B cell (primary cell): ENCODE measurements at regions not wholly inside any gene's neighbourhood (a gene's known extent, or its start where the extent isn't known, plus 50 kb on each side); places are given as distances from the start of the nearest gene placed in this dataset.

Experiments used
- ATAC-seq: fragments of 200-7000 bp; cut with Tn5 transposase; one replicate; pipeline ENCODE4 v1.10.0; 2021; ENCODE audit warnings: low read depth, mild to moderate bottlenecking, moderate number of reproducible peaks, moderate library complexity
- CTCF ChIA-PET: fragments of 350-600 bp; sonication (Branson Sonifier 250); formaldehyde crosslinking; loops from one replicate; lab custom pipeline; 2021; ENCODE audit warnings: antibody characterized with exemption, inconsistent platforms; lab: Charles Lee
- POLR2A ChIA-PET: fragments of 350-600 bp; sonication (Branson Sonifier 250); formaldehyde crosslinking; loops from one replicate; lab custom pipeline; 2021; ENCODE audit warnings: antibody characterized with exemption; lab: Charles Lee
- DNase-seq: peaks from one replicate; pipeline ENCODE4 v3.0.0; 2013
- H2AFZ ChIP-seq: 2 replicates; pipeline ENCODE4 v1.6.1; 2012; ENCODE audit warnings: mild to moderate bottlenecking, low read depth, low read length; ENCODE audit not compliant: insufficient read depth, poor library complexity, severe bottlenecking
- H3K27ac ChIP-seq, 2 donors: 1 replicate in 1 of 2; 2 replicates in 1 of 2; pipeline ENCODE4 v1.5.1; 2012 to 2013; ENCODE audit warnings: low read length in 2 of 2, mild to moderate bottlenecking in 2 of 2, moderate library complexity in 1 of 2
- H3K27me3 ChIP-seq, 4 experiments: fragments of 200-600 bp in 1 of 4; sonication (generic) in 1 of 4; replicated peaks in 1 of 4; 1 replicate in 2 of 4; 2 replicates in 2 of 4; pipeline versions ENCODE4 v1.6.1 to v1.7.0; 2013 to 2016; ENCODE audit warnings: low read length in 3 of 4, mild to moderate bottlenecking in 2 of 4, mixed read lengths in 1 of 4, moderate library complexity in 1 of 4; ENCODE audit not compliant: insufficient read depth in 4 of 4, control insufficient read depth in 3 of 4; ENCODE audit errors: control extremely low read depth in 1 of 4
- H3K36me3 ChIP-seq, 2 experiments: replicated peaks in 1 of 2; 1 replicate in 1 of 2; 2 replicates in 1 of 2; pipeline versions ENCODE4 v1.6.1 to v1.7.1; 2013; ENCODE audit warnings: low read length in 1 of 2; ENCODE audit not compliant: insufficient read depth in 2 of 2, control insufficient read depth in 1 of 2; ENCODE audit errors: control extremely low read depth in 1 of 2, extremely low read depth in 1 of 2
- H3K4me1 ChIP-seq, 2 donors: fragments of 200-600 bp in 1 of 2; sonication (generic) in 1 of 2; 1 replicate in 1 of 2; 2 replicates in 1 of 2; pipeline versions ENCODE4 v1.5.1 to v1.6.1; 2013 to 2017; ENCODE audit warnings: low read length in 2 of 2; ENCODE audit not compliant: control insufficient read depth in 2 of 2, insufficient read depth in 2 of 2
- H3K4me2 ChIP-seq: replicated peaks from 2 replicates; pipeline ENCODE3; 2012; ENCODE audit warnings: mild to moderate bottlenecking, low read depth, low read length; ENCODE audit not compliant: poor library complexity, severe bottlenecking
- H3K4me3 ChIP-seq, 5 experiments: fragments of 200-600 bp in 1 of 5; sonication (generic) in 1 of 5; 1 replicate in 3 of 5; 2 replicates in 2 of 5; pipeline versions ENCODE4 v1.5.1 to v1.7.0; 2011 to 2016; ENCODE audit warnings: low read length in 4 of 5, mild to moderate bottlenecking in 4 of 5, low read depth in 2 of 5, control low read depth in 1 of 5, moderate library complexity in 1 of 5; ENCODE audit not compliant: insufficient read depth in 1 of 5; ENCODE audit errors: control extremely low read depth in 1 of 5, extremely low read depth in 1 of 5
- H3K79me2 ChIP-seq: fragments of 200-600 bp; sonication (generic); one replicate; pipeline ENCODE4 v1.6.0; 2016; ENCODE audit warnings: low read length; ENCODE audit not compliant: control insufficient read depth, insufficient read depth
- H3K9ac ChIP-seq: fragments of 200-600 bp; sonication (generic); 2 replicates; pipeline ENCODE4 v1.6.1; 2017; ENCODE audit warnings: mild to moderate bottlenecking, low read length, moderate library complexity
- H3K9me3 ChIP-seq, 3 donors: one replicate each; pipeline versions ENCODE4 v1.6.1 to v1.7.1; 2013; ENCODE audit warnings: low read length in 2 of 3; ENCODE audit not compliant: control insufficient read depth in 2 of 3, insufficient read depth in 1 of 3; ENCODE audit errors: control extremely low read depth in 1 of 3
- H4K20me1 ChIP-seq: 2 replicates; pipeline ENCODE4 v1.6.0; 2012; ENCODE audit warnings: mild to moderate bottlenecking, low read length; ENCODE audit not compliant: insufficient read depth, control insufficient read depth, poor library complexity, severe bottlenecking
- H3K27ac Mint-ChIP-seq: one replicate; pipeline ENCODE4 v1.8.0; 2021; ENCODE audit warnings: mixed read lengths
- H3K27me3 Mint-ChIP-seq: one replicate; pipeline ENCODE4 v1.8.0; 2021; ENCODE audit warnings: mixed read lengths
- H3K4me1 Mint-ChIP-seq: one replicate; pipeline ENCODE4 v1.8.0; 2021; ENCODE audit warnings: mixed read lengths
- H3K4me3 Mint-ChIP-seq: one replicate; pipeline ENCODE4 v1.8.0; 2021; ENCODE audit warnings: mixed read lengths
- H3K9me3 Mint-ChIP-seq: one replicate; pipeline ENCODE4 v1.8.0; 2022; ENCODE audit warnings: mixed read lengths; ENCODE audit not compliant: insufficient read depth
- EZH2 ChIP-seq: IDR thresholded peaks from 2 replicates; pipeline ENCODE4 v1.6.1; 2012; ENCODE audit warnings: borderline replicate concordance, low read depth, mild to moderate bottlenecking, moderate library complexity, low read length; ENCODE audit not compliant: insufficient read depth, poor library complexity, severe bottlenecking
- WGBS: methylation state at CpG from one replicate; pipeline ENCODE4 v1.1.5; 2013; ENCODE audit warnings: missing lambda C conversion rate; ENCODE audit not compliant: insufficient coverage; 5-methylcytosine and 5-hydroxymethylcytosine counted together
- intact Hi-C: fragments of 100-400 bp; cut with micrococcal nuclease; formaldehyde crosslinking; loops from one replicate; pipeline ENCODE4 v1.10.0; 2022
- TF ChIP-seq, protein P1 (sequence below): fragments of 200-600 bp; IDR thresholded peaks from one replicate; pipeline ENCODE4 v1.8.0; 2022; ENCODE audit warnings: antibody characterized with exemption, mild to moderate bottlenecking

- DNase-seq = no peak
- intact Hi-C loops = no loop called here
- Histone ChIP-seq H4K20me1 (no peaks in the 10 kb centered on the region), H3K9ac (no peak overlapping the region), H3K79me2 (no peaks in the 10 kb centered on the region), H3K4me2 (no peak overlapping the region), H2AFZ (no peak overlapping the region), H3K36me3 (no peaks in the 10 kb centered on the region), H3K4me1 (no peaks in the 10 kb centered on the region), H3K27ac (no peak overlapping the region), H3K27me3 (no peaks in the 10 kb centered on the region), H3K9me3 (peaks cover 0 to 3% (median 0%) of the 10 kb centered on the region in 3 donors), H3K4me3 (no peak overlapping the region)
- TF ChIP-seq, protein P1, sequence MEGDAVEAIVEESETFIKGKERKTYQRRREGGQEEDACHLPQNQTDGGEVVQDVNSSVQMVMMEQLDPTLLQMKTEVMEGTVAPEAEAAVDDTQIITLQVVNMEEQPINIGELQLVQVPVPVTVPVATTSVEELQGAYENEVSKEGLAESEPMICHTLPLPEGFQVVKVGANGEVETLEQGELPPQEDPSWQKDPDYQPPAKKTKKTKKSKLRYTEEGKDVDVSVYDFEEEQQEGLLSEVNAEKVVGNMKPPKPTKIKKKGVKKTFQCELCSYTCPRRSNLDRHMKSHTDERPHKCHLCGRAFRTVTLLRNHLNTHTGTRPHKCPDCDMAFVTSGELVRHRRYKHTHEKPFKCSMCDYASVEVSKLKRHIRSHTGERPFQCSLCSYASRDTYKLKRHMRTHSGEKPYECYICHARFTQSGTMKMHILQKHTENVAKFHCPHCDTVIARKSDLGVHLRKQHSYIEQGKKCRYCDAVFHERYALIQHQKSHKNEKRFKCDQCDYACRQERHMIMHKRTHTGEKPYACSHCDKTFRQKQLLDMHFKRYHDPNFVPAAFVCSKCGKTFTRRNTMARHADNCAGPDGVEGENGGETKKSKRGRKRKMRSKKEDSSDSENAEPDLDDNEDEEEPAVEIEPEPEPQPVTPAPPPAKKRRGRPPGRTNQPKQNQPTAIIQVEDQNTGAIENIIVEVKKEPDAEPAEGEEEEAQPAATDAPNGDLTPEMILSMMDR = no peak
- no peak for TF ChIP-seq EZH2
- peaks cover 3% of the 10 kb centered on the region for H3K9me3 Mint-ChIP-seq
- ChIA-PET POLR2A (no interaction called here), CTCF (no interaction called here)
- 76% methylated on average over 3 of the region's 7 CpGs for WGBS
- ATAC-seq = no peak
- H3K27ac Mint-ChIP-seq = no peak overlapping the region
- no peaks in the 10 kb centered on the region for H3K4me1 Mint-ChIP-seq
- no peak overlapping the region for H3K4me3 Mint-ChIP-seq
- H3K27me3 Mint-ChIP-seq = peaks cover 3% of the 10 kb centered on the region
Measured at GRCh38 chr1:95369985-95370690, 136.1 kb downstream of the RWDD3 start.

- H3K4me3 ChIP-seq = no peak overlapping the region
- H3K4me1 ChIP-seq = no peaks in the 10 kb centered on the region
- peaks cover under 1% of the 10 kb centered on the region for H3K9me3 Mint-ChIP-seq
- no peak for TF ChIP-seq EZH2
- TF ChIP-seq, protein P1 = no peak
- intact Hi-C loops = no loop called here
- no peaks in the 10 kb centered on the region for H4K20me1 ChIP-seq
- H3K27ac ChIP-seq = no peak overlapping the region
- H3K9me3 ChIP-seq = peaks cover 0 to 3% (median 0%) of the 10 kb centered on the region in 3 donors
- no peaks in the 10 kb centered on the region for H3K4me1 Mint-ChIP-seq
- DNase-seq = no peak
- no peak overlapping the region for H3K27ac Mint-ChIP-seq
- ChIA-PET CTCF (no interaction called here), POLR2A (no interaction called here)
- H3K36me3 ChIP-seq = no peaks in the 10 kb centered on the region
- ATAC-seq = no peak
- H3K4me2 ChIP-seq = no peak overlapping the region
- H3K79me2 ChIP-seq = no peaks in the 10 kb centered on the region
- no peak overlapping the region for H2AFZ ChIP-seq
- 86% methylated on average over 10 of the region's 13 CpGs for WGBS
- no peak overlapping the region for H3K4me3 Mint-ChIP-seq
- peaks cover 3% of the 10 kb centered on the region for H3K27me3 Mint-ChIP-seq
- no peaks in the 10 kb centered on the region for H3K27me3 ChIP-seq
- H3K9ac ChIP-seq = no peak overlapping the region
Measured at GRCh38 chr1:95370691-95371562, 136.9 kb downstream of the RWDD3 start.
